ENCODE measurements at regions not wholly inside any gene's neighbourhood (a gene's known extent, or its start where the extent isn't known, plus 50 kb on each side); places are given as distances from the start of the nearest gene placed in this dataset.

- TF ChIP-seq EZH2 (IDR thresholded peaks at IDR 0.05; ENCODE audit: insufficient read depth, poor library complexity, severe bottlenecking) = no peak
- no peak for TF ChIP-seq EZH2phosphoT487 (IDR thresholded peaks at IDR 0.05; ENCODE audit: insufficient read depth, low read depth)
Measured at GRCh38 chr4:124480061-124480460, 232.5 kb downstream of the ANKRD50 start.
